ENCODE measurements at regions not wholly inside any gene's neighbourhood (a gene's known extent, or its start where the extent isn't known, plus 50 kb on each side); places are given as distances from the start of the nearest gene placed in this dataset.

DNA sequence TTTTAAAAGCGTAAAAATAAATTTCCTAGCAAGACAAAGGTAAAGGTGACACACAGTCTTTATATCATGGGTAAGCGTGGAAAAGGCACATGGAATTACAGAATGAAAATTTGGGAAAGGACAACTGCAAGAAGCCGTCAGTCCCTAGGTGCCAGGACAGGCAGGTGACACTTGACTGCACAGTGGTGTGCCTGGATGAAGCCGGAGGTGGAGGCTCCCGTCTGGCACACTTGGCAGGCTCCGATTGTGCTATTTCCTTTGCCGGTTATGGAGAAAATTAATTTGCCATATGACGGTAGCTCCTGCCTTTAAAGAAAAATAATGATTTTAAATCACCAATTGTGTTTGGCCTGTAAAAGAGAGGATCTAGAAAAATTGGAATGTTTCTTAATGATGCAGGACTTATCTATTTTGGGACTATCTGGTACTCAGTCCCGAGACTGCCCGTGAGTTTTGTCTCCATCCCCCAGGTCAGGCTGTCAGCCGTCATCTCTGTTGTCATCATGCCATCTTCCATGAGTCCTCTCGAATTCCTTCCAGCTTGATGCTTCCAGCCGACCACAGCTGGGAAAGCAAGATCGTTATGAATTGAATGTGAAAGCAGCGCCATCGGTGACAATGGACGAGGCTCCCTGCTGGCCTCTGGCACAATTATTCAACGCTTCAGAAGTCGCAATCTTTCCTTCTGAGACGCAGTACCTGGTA is 56.2 kb upstream of the MGMT start:
- no peaks in the 10 kb centered on the region for H3K36me3 ChIP-seq (ENCODE audit: insufficient read depth, low read length)
- H3K27me3 ChIP-seq (ENCODE audit: insufficient read depth, low read length): 0 out of 2 replicates have a peak, but pooled peaks cover 4% of the 10 kb centered on the region
- H3K27ac ChIP-seq (ENCODE audit: low read depth, low read length, poor library complexity, severe bottlenecking): no peak overlapping the region
- no peak overlapping the region for H3K9ac ChIP-seq (ENCODE audit: low read length)
- no peak overlapping the region for H3K4me2 ChIP-seq (ENCODE audit: low read length)
- H3F3A ChIP-seq (ENCODE audit: insufficient read depth, low read length): no peaks in the 10 kb centered on the region
- TF ChIP-seq, protein P1, sequence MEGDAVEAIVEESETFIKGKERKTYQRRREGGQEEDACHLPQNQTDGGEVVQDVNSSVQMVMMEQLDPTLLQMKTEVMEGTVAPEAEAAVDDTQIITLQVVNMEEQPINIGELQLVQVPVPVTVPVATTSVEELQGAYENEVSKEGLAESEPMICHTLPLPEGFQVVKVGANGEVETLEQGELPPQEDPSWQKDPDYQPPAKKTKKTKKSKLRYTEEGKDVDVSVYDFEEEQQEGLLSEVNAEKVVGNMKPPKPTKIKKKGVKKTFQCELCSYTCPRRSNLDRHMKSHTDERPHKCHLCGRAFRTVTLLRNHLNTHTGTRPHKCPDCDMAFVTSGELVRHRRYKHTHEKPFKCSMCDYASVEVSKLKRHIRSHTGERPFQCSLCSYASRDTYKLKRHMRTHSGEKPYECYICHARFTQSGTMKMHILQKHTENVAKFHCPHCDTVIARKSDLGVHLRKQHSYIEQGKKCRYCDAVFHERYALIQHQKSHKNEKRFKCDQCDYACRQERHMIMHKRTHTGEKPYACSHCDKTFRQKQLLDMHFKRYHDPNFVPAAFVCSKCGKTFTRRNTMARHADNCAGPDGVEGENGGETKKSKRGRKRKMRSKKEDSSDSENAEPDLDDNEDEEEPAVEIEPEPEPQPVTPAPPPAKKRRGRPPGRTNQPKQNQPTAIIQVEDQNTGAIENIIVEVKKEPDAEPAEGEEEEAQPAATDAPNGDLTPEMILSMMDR (IDR thresholded peaks at IDR 0.05; ENCODE audit: low read length): no peak
- no peak for TF ChIP-seq EZH2 (IDR thresholded peaks at IDR 0.05; ENCODE audit: borderline replicate concordance, low read length)
- no peaks in the 10 kb centered on the region for H4K20me1 ChIP-seq (ENCODE audit: insufficient read depth, low read length)
- H3K4me3 ChIP-seq (ENCODE audit: low read depth, low read length, poor library complexity, severe bottlenecking): no peak overlapping the region
- H3K9me2 ChIP-seq (ENCODE audit: low read depth, low read length): no peaks in the 10 kb centered on the region
- no peaks in the 10 kb centered on the region for H3K4me1 ChIP-seq (ENCODE audit: insufficient read depth, low read length, severe bottlenecking)
- H3K9me3 ChIP-seq (ENCODE audit: low read length): no peaks in the 10 kb centered on the region
- H2AFZ ChIP-seq (ENCODE audit: low read length): no peak overlapping the region
- H3K79me2 ChIP-seq (ENCODE audit: insufficient read depth, low read length): no peaks in the 10 kb centered on the region

DNA sequence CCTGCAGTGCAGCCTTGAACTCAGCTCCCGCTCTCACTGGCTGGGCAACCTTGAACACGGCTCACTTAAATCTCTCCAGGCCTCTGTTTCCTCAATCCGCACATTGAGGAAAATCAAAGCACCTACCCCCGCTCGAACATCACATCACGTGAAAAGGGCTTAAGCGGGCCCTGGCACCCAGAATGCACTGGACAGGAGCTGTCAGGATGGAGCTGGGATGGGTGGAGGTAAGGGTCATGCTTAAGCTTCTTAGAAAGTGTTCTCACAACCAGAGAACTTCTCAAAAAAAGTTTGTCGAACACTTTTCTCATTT is 55.7 kb upstream of the MGMT start:
- Histone ChIP-seq H3K4me2 (ENCODE audit: low read length) (no peak overlapping the region), H3K4me1 (ENCODE audit: insufficient read depth, low read length, severe bottlenecking) (no peaks in the 10 kb centered on the region)

DNA sequence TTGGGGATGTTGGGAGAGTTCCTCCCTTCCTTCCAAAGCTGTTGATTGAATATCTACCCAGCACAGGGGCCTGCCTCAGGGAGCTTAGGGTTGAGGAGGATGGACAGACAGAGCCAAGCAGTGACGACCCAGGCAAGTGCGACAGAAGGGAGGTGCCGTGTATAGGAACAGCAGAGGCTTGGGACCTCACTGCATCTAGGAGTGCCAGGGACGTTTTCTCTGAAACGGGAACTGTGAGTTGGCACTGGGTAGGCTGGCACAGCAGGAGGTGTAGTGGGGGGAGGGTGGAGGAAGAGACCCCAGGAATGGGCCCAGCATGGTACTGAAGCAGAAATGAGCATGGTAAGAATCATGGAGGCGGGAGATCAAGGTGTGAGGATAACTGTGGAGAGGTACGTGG is 55.3 kb upstream of the MGMT start:
- H3K36me3 ChIP-seq (ENCODE audit: insufficient read depth, low read length): no peaks in the 10 kb centered on the region
- no peaks in the 10 kb centered on the region for H3K9me3 ChIP-seq (ENCODE audit: low read length)
- TF ChIP-seq EZH2 (IDR thresholded peaks at IDR 0.05; ENCODE audit: borderline replicate concordance, low read length): no peak
- TF ChIP-seq, protein P1 (IDR thresholded peaks at IDR 0.05; ENCODE audit: low read length): no peak
- H3K4me1 ChIP-seq (ENCODE audit: insufficient read depth, low read length, severe bottlenecking): no peaks in the 10 kb centered on the region
- H3K27me3 ChIP-seq (ENCODE audit: insufficient read depth, low read length): peaks cover 4% of the 10 kb centered on the region; the same call in 1 of the 2 replicates
- H3K79me2 ChIP-seq (ENCODE audit: insufficient read depth, low read length): no peaks in the 10 kb centered on the region
- no peak overlapping the region for H3K27ac ChIP-seq (ENCODE audit: low read depth, low read length, poor library complexity, severe bottlenecking)
- H3F3A ChIP-seq (ENCODE audit: insufficient read depth, low read length): no peaks in the 10 kb centered on the region
- no peak overlapping the region for H3K9ac ChIP-seq (ENCODE audit: low read length)
- no peak overlapping the region for H3K4me2 ChIP-seq (ENCODE audit: low read length)
- H3K9me2 ChIP-seq (ENCODE audit: low read depth, low read length): no peaks in the 10 kb centered on the region
- no peaks in the 10 kb centered on the region for H4K20me1 ChIP-seq (ENCODE audit: insufficient read depth, low read length)
- H3K4me3 ChIP-seq (ENCODE audit: low read depth, low read length, poor library complexity, severe bottlenecking): no peak overlapping the region
- H2AFZ ChIP-seq (ENCODE audit: low read length): no peak overlapping the region

More for the DNA sequence above, 55.7 kb upstream of the MGMT start:
- Histone ChIP-seq H3K4me3 (ENCODE audit: low read depth, low read length, poor library complexity, severe bottlenecking) (no peak overlapping the region), H3K27me3 (ENCODE audit: insufficient read depth, low read length) (peaks cover 4% of the 10 kb centered on the region; the same call in 1 of the 2 replicates), H3K36me3 (ENCODE audit: insufficient read depth, low read length) (no peaks in the 10 kb centered on the region), H4K20me1 (ENCODE audit: insufficient read depth, low read length) (no peaks in the 10 kb centered on the region), H2AFZ (ENCODE audit: low read length) (no peak overlapping the region), H3F3A (ENCODE audit: insufficient read depth, low read length) (no peaks in the 10 kb centered on the region), H3K9me3 (ENCODE audit: low read length) (no peaks in the 10 kb centered on the region), H3K9me2 (ENCODE audit: low read depth, low read length) (no peaks in the 10 kb centered on the region), H3K79me2 (ENCODE audit: insufficient read depth, low read length) (no peaks in the 10 kb centered on the region), H3K9ac (ENCODE audit: low read length) (no peak overlapping the region), H3K27ac (ENCODE audit: low read depth, low read length, poor library complexity, severe bottlenecking) (no peak overlapping the region)
- no peak for TF ChIP-seq EZH2 (IDR thresholded peaks at IDR 0.05; ENCODE audit: borderline replicate concordance, low read length)
- TF ChIP-seq, protein P1 (IDR thresholded peaks at IDR 0.05; ENCODE audit: low read length): no peak
